ENCODE measurements at regions not wholly inside any gene's neighbourhood (a gene's known extent, or its start where the extent isn't known, plus 50 kb on each side); places are given as distances from the start of the nearest gene placed in this dataset.

DNA sequence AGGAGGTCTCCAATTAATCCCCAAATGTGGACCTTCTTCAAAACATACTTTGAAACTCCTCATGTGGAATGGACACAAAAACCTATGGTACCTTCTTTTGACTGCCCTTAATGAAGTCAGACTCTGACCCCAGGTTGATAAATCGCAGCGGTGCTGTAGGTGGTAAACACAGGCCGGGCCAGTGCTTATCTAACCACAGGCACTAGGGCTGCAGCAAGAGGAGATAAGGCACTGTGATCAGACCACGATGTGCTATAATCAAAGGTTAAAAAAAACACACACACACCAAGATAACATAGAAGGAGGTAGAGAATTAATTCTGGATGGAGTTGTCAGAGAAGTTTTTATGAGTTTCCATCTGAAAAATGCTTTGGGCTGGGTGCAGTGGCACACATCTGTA is 52.3 kb upstream of the SIPA1L2 start:
- peak overlapping the region; percentile 45; the same call in 1 of the 2 replicates for H3K27ac ChIP-seq
- TF ChIP-seq, protein P1, sequence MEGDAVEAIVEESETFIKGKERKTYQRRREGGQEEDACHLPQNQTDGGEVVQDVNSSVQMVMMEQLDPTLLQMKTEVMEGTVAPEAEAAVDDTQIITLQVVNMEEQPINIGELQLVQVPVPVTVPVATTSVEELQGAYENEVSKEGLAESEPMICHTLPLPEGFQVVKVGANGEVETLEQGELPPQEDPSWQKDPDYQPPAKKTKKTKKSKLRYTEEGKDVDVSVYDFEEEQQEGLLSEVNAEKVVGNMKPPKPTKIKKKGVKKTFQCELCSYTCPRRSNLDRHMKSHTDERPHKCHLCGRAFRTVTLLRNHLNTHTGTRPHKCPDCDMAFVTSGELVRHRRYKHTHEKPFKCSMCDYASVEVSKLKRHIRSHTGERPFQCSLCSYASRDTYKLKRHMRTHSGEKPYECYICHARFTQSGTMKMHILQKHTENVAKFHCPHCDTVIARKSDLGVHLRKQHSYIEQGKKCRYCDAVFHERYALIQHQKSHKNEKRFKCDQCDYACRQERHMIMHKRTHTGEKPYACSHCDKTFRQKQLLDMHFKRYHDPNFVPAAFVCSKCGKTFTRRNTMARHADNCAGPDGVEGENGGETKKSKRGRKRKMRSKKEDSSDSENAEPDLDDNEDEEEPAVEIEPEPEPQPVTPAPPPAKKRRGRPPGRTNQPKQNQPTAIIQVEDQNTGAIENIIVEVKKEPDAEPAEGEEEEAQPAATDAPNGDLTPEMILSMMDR (conservative IDR thresholded peaks at IDR 0.05): no peak

DNA sequence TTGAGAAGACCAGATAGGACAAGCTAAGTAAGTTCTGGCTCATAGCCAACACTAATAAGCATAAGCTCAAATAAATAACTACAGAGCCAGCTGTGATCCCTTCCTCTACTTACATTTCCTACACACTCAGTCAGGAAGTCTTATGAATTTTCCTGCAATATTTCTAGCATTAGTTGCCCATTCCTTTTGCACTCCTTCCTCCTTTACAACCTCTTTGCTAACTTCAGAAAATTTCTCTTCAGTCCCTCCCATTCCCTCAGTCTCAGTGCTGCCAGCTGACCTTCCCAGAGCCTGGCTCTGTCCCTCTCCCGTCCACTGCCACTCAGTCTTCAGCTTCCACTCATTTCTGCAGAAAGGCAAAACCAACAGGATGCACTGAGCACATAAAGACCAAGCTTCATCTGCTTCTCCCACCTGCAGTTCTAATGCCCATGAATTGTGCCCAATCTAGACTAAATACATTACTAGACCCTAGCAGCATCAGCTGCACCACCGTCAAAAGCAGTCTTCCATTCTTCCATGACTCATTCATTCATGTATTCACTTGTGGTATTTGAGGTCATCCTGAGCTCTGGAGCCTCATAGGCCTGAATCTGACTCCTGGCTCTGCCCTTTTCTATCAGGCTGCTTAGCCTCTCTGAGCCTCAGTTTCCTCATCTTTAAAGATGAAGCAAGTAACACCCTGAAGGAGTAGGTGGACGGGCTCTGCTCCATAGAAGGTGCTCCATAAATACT is 54.6 kb upstream of the SIPA1L2 start:
- H3K27ac ChIP-seq: peak overlapping the region; percentile 14; the same call in 1 of the 2 replicates
- TF ChIP-seq, protein P1 (conservative IDR thresholded peaks at IDR 0.05): no peak

DNA sequence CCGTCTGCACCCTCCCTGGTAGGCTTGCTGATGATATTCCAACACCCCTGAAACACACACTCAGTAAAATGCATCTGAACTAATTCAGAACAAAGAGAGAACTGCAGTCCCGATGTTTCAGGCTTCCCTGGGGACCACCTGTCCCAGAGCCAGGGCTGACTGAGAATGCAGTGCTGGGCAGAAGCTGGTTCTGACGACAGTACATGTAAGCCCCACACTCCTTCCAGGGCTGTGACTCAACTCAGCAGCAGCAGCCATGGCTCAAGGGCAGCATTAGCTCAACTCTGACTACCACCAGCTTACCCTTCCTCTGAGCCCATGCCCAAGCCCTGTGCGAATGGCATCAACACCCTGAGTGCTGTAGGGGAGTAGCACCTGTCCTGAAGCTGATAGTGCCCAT is 56.4 kb upstream of the SIPA1L2 start:
- TF ChIP-seq, protein P1 (conservative IDR thresholded peaks at IDR 0.05): no peak
- H3K27ac ChIP-seq: no peak overlapping the region

DNA sequence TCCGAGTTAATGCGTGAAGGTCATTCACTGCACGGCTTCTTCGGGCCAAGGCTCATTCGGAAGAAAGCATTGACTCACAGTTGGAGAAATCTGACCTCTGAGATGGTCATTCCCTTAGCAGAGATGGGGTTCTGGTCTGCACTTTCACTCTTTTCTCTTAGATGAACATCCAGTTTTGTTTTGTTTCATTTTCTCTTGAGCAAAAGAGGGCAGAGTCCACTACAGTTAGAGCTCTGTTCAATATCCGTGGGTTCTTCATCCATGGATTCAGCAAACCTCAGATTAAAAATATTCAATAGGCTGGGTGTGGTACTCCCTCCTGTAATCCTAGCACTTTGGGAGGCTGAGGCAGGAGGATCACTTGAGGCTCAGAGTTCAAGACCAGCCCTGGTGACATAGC is 57.4 kb upstream of the SIPA1L2 start:
- TF ChIP-seq, protein P1 (conservative IDR thresholded peaks at IDR 0.05): no peak
- no peak overlapping the region for H3K27ac ChIP-seq

DNA sequence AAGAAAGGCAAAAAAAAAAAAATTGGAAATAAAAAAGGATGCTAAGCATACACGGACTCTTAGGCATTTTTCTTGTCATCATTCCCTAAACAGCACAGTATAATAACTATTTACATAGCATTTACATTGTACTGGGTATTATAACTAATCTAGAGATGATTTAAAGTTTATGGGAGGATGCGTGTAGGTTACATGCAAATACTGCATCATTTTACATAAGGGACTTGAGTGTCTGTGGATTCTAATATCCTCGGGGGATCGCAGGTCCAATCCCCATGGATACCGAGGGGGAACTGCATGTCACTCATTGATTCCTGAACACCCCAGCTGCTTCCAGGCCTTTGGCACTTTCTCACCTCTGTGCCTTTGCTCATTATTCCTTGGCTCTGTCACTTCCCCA is 57.8 kb upstream of the SIPA1L2 start:
- TF ChIP-seq, protein P1 (conservative IDR thresholded peaks at IDR 0.05): no peak
- no peak overlapping the region for H3K27ac ChIP-seq

DNA sequence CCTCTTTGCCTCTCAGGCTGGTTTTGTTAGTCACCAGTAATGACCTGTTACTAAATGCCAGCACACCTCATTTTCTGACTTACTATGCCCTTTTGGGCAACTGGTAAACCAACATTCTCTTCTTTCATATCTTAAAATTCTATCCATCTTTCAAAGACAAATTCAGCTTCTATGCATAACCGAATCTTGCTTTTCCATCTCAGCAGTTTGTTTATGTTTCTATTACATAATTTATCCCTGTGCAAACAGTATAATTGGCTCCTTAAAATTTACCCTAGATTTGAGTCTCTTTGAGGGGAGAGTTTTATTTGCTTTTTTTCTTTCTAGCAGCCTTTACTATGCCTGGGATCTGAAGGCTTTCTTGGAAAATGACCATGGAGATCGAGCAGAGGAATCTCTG is 58.5 kb upstream of the SIPA1L2 start:
- H3K27ac ChIP-seq: no peak overlapping the region
- TF ChIP-seq, protein P1 (conservative IDR thresholded peaks at IDR 0.05): no peak

DNA sequence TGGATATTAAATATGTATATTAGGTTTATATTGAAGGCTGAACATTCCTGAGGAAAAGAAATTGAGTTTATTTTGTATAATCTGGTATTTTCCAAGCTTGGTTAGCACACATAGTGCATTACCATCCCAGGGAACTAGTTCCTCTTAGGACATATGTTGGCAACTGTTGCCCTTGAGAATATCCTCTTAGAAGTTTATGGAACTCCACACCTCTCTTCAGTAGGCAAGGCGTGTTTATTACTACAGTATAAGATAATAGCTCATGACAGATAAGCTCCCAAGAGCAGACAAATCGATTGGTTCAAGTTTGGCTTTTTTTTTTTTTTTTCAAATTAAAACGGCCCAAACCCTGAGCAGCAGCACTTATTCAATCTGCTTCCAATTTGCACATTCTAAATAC is 59.8 kb upstream of the SIPA1L2 start:
- TF ChIP-seq, protein P1 (conservative IDR thresholded peaks at IDR 0.05): no peak
- H3K27ac ChIP-seq: no peak overlapping the region

Measured in VCaP (cell line).